Suprapubic skin (tissue), 4 donors: ENCODE measurements at regions not wholly inside any gene's neighbourhood (a gene's known extent, or its start where the extent isn't known, plus 50 kb on each side); places are given as distances from the start of the nearest gene placed in this dataset.

Experiments used
- DNase-seq, 2 donors: peaks; one replicate each; pipeline ENCODE4 v3.0.0-alpha.2; 2019; ENCODE audit warnings: low spot score in 2 of 2
- H3K27ac ChIP-seq: fragments of 200-600 bp; sonication (generic); one replicate; pipeline ENCODE4 v1.5.1; 2019
- H3K27me3 ChIP-seq: fragments of 200-600 bp; sonication (generic); one replicate; pipeline ENCODE4 v1.5.1; 2019
- H3K36me3 ChIP-seq: fragments of 200-600 bp; sonication (generic); one replicate; pipeline ENCODE4 v1.5.1; 2019
- H3K4me1 ChIP-seq: fragments of 200-600 bp; sonication (generic); one replicate; pipeline ENCODE4 v1.5.1; 2019
- H3K4me3 ChIP-seq: fragments of 200-600 bp; sonication (generic); one replicate; pipeline ENCODE4 v1.5.1; 2019; ENCODE audit warnings: mild to moderate bottlenecking
- H3K9me3 ChIP-seq: fragments of 200-600 bp; sonication (generic); one replicate; pipeline ENCODE4 v1.5.1; 2019
- EP300 ChIP-seq: sonication (generic); formaldehyde crosslinking; IDR thresholded peaks from one replicate; pipeline ENCODE4 v1.6.1; 2017; ENCODE audit warnings: antibody characterized with exemption
- POLR2A ChIP-seq, 2 donors: fragments of 450-650 bp; IDR thresholded peaks; one replicate each; pipeline ENCODE4 v1.6.1; 2017; ENCODE audit warnings: antibody characterized with exemption in 2 of 2, mild to moderate bottlenecking in 2 of 2, moderate library complexity in 2 of 2
- POLR2AphosphoS5 ChIP-seq, 3 donors: sonication (generic); formaldehyde crosslinking; IDR thresholded peaks; one replicate each; pipeline ENCODE4 v1.6.1; 2017; ENCODE audit warnings: antibody characterized with exemption in 3 of 3
- WGBS: methylation state at CpG from one replicate; pipeline ENCODE4 v1.1.5; 2018; 5-methylcytosine and 5-hydroxymethylcytosine counted together
- TF ChIP-seq, protein P1 (sequence below), 2 donors: fragments of 200-600 bp in 1 of 2; fragments of 450-650 bp in 1 of 2; sonication (generic) in 1 of 2; IDR thresholded peaks; one replicate each; pipeline ENCODE4 v1.5.1; 2016 to 2019; ENCODE audit warnings: antibody characterized with exemption in 2 of 2, mild to moderate bottlenecking in 1 of 2, moderate library complexity in 1 of 2

- DNase-seq: no peak
- Histone ChIP-seq H3K9me3 (no peaks in the 10 kb centered on the region), H3K27ac (no peak overlapping the region), H3K36me3 (no peaks in the 10 kb centered on the region), H3K27me3 (no peaks in the 10 kb centered on the region), H3K4me1 (no peaks in the 10 kb centered on the region), H3K4me3 (no peak overlapping the region)
- TF ChIP-seq POLR2A (IDR thresholded peaks at IDR 0.05) (no peak), POLR2AphosphoS5 (IDR thresholded peaks at IDR 0.05) (no peak), EP300 (no peak)
- TF ChIP-seq, protein P1, sequence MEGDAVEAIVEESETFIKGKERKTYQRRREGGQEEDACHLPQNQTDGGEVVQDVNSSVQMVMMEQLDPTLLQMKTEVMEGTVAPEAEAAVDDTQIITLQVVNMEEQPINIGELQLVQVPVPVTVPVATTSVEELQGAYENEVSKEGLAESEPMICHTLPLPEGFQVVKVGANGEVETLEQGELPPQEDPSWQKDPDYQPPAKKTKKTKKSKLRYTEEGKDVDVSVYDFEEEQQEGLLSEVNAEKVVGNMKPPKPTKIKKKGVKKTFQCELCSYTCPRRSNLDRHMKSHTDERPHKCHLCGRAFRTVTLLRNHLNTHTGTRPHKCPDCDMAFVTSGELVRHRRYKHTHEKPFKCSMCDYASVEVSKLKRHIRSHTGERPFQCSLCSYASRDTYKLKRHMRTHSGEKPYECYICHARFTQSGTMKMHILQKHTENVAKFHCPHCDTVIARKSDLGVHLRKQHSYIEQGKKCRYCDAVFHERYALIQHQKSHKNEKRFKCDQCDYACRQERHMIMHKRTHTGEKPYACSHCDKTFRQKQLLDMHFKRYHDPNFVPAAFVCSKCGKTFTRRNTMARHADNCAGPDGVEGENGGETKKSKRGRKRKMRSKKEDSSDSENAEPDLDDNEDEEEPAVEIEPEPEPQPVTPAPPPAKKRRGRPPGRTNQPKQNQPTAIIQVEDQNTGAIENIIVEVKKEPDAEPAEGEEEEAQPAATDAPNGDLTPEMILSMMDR (IDR thresholded peaks at IDR 0.05): no peak
- 88% methylated on average over 2 of the region's 2 CpGs for WGBS
These were observed 473.9 kb downstream of the FGF9 start for GRCh38 chr13:22144806-22145205.

- Histone ChIP-seq H3K36me3 (no peaks in the 10 kb centered on the region), H3K27me3 (no peaks in the 10 kb centered on the region), H3K27ac (no peak overlapping the region), H3K4me1 (no peaks in the 10 kb centered on the region), H3K9me3 (no peaks in the 10 kb centered on the region), H3K4me3 (no peak overlapping the region)
- 89% methylated on average over 3 of the region's 3 CpGs for WGBS
- no peak for TF ChIP-seq POLR2AphosphoS5 (IDR thresholded peaks at IDR 0.05)
- TF ChIP-seq EP300: no peak
- TF ChIP-seq POLR2A (IDR thresholded peaks at IDR 0.05): no peak
- TF ChIP-seq, protein P1 (IDR thresholded peaks at IDR 0.05): no peak
- no peak for DNase-seq
These were observed 477.3 kb downstream of the FGF9 start for GRCh38 chr13:22148187-22148586.

DNA sequence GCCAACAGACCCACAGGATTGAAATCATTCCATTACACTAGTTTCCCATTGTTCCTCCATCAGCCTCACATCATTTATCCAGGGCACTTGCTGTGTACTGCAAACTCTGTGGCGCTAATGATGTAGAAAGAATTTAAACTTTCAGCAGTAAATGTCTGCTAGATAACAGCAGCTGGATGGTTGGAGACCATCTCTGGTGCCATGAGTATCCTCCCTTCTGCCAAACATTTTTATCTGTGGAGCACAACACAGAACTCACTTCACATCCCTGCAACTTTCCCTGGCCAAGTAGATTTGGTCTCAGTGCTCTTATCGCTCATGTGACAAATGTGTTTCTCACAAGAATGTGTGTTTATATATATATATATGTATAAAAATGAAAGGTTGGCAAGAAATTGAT lies 481.9 kb downstream of the FGF9 start:
- DNase-seq: no peak
- H3K4me3 ChIP-seq: no peak overlapping the region
- 96% methylated on average over 2 of the region's 2 CpGs for WGBS
- no peak for TF ChIP-seq POLR2AphosphoS5 (IDR thresholded peaks at IDR 0.05)
- no peak for TF ChIP-seq POLR2A (IDR thresholded peaks at IDR 0.05)
- TF ChIP-seq, protein P1 (IDR thresholded peaks at IDR 0.05): no peak
- TF ChIP-seq EP300: no peak
- H3K36me3 ChIP-seq: no peaks in the 10 kb centered on the region
- H3K27ac ChIP-seq: no peak overlapping the region
- H3K4me1 ChIP-seq: no peaks in the 10 kb centered on the region
- no peaks in the 10 kb centered on the region for H3K27me3 ChIP-seq
- no peaks in the 10 kb centered on the region for H3K9me3 ChIP-seq

DNA sequence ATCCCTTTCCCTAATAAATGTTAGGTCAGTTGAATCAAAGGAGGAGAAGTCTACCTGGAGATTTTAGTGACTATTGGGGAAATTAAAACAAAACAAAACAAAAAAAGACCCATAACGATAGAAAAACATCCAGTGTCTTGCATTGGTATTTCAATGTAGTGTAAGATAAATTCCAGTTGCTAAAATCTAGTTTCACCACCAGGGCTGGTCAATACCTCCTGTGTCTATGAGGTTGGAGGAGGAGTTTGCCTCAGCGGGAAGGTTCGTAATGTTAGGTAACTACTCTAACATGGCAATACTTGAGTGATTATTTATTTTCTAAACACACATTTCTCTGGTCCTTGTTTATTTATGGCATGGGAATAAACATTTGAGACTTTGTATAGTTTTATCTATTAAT lies 483.2 kb downstream of the FGF9 start:
- Histone ChIP-seq H3K4me3 (no peak overlapping the region), H3K27ac (no peak overlapping the region), H3K27me3 (no peaks in the 10 kb centered on the region), H3K36me3 (no peaks in the 10 kb centered on the region), H3K9me3 (no peaks in the 10 kb centered on the region), H3K4me1 (no peaks in the 10 kb centered on the region)
- WGBS: 86% methylated on average over 3 of the region's 3 CpGs
- no peak for DNase-seq
- no peak for TF ChIP-seq POLR2A (IDR thresholded peaks at IDR 0.05)
- no peak for TF ChIP-seq POLR2AphosphoS5 (IDR thresholded peaks at IDR 0.05)
- TF ChIP-seq, protein P1 (IDR thresholded peaks at IDR 0.05): no peak
- TF ChIP-seq EP300: no peak

DNA sequence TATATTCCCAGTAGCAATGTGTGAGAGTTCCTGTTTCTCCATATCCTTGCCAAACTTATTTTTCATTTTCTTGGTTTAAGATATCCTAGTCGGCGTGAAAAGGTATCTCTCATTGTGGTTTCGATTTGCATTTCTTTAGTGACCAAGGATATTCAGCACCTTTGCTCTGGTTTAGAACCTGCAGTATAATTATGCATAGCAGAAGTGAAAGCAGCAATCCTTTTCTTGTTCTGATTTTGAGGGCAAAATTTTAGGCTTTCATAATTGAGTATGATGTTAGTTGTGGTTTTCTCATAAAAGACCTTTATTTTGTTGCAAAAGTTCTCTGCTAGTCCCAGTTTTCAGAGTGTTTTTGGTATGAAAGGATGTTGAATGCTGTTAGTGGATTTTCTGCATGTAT lies 491.0 kb downstream of the FGF9 start:
- TF ChIP-seq EP300 (no peak), POLR2AphosphoS5 (IDR thresholded peaks at IDR 0.05) (no peak)
- Histone ChIP-seq H3K27ac (no peak overlapping the region), H3K36me3 (no peaks in the 10 kb centered on the region), H3K27me3 (no peaks in the 10 kb centered on the region), H3K4me1 (no peaks in the 10 kb centered on the region), H3K4me3 (no peak overlapping the region), H3K9me3 (no peaks in the 10 kb centered on the region)
- WGBS: 81% methylated on average over 3 of the region's 3 CpGs
- no peak for DNase-seq

DNA sequence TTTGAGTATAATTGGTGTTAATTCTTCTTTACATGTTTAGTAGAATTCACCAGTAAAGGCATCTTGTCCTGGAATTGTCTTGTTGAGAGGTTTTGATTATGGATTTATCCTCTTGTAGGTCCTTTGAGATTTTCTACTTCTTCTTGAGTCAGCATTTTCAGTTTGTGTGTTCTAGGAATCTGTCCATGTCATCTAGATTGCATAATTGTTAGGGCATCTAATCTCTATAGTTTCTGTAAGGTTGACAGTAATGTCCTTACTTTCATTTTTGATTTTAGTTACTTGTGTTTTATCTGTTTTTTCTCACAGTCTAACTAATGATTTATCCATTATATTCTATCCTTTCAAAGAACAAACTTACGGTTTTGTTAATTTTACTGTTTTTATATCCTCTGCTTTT lies 492.0 kb downstream of the FGF9 start:
- no peak overlapping the region for H3K4me3 ChIP-seq
- H3K9me3 ChIP-seq: no peaks in the 10 kb centered on the region
- 76% methylated on average over 1 of the region's 1 CpG for WGBS
- DNase-seq: no peak
- H3K4me1 ChIP-seq: no peaks in the 10 kb centered on the region
- TF ChIP-seq POLR2AphosphoS5 (IDR thresholded peaks at IDR 0.05) (no peak), EP300 (no peak), POLR2A (IDR thresholded peaks at IDR 0.05) (no peak)
- TF ChIP-seq, protein P1 (IDR thresholded peaks at IDR 0.05): no peak
- no peak overlapping the region for H3K27ac ChIP-seq
- H3K27me3 ChIP-seq: no peaks in the 10 kb centered on the region
- no peaks in the 10 kb centered on the region for H3K36me3 ChIP-seq
